Testis (tissue), 2 donors: ENCODE measurements at regions not wholly inside any gene's neighbourhood (a gene's known extent, or its start where the extent isn't known, plus 50 kb on each side); places are given as distances from the start of the nearest gene placed in this dataset.

Experiments
- CTCF ChIP-seq, 3 experiments: fragments of 450-650 bp in 2 of 3; fragments of 200-600 bp in 1 of 3; sonication (generic) in 1 of 3; IDR thresholded peaks; one replicate each; pipeline ENCODE4 v1.5.1; 2016 to 2019; ENCODE audit warnings: antibody characterized with exemption in 3 of 3, mild to moderate bottlenecking in 2 of 3, moderate library complexity in 1 of 3
- POLR2A ChIP-seq: fragments of 450-650 bp; IDR thresholded peaks from one replicate; pipeline ENCODE4 v1.6.1; 2017; ENCODE audit warnings: antibody characterized with exemption, mild to moderate bottlenecking, moderate library complexity

DNA sequence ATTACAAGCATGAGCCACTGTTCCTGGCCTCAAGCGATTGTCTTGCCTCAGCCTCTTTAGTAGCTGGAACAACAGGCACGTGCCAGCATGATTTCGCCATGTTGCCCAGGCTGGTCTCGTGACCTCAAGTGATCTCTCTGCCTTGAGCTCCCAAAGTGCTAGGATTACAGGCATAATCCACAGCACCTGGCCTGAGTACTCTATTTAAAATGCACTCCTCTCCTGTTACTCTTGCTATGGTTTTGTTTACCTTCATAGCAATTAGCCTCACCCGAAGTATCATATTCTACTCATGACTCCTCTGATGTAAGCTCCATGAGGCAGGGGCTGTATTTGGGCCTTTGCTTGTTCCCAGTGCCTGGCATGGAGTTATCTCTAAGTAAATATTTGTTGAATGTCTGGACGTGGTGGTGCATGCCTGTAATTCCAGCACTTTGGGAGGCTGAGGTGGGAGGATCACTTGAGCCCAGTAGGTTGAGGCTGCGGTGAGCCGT is 92.5 kb upstream of the SLC34A2 start:
- TF ChIP-seq CTCF (IDR thresholded peaks at IDR 0.05) (no peak), POLR2A (no peak)
